Type B pancreatic cell (in vitro differentiated cells): ENCODE measurements at regions not wholly inside any gene's neighbourhood (a gene's known extent, or its start where the extent isn't known, plus 50 kb on each side); places are given as distances from the start of the nearest gene placed in this dataset.

ENCODE experiments used
- DNase-seq: peaks from one replicate; pipeline ENCODE4 v3.0.0; 2021; ENCODE audit warnings: mixed read lengths; ENCODE audit not compliant: unreplicated experiment; ENCODE audit errors: extremely low spot score
- H3K27ac Mint-ChIP-seq: 2 replicates; pipeline ENCODE4 v1.8.0; 2021; ENCODE audit warnings: mild to moderate bottlenecking, mixed read lengths
- H3K27me3 Mint-ChIP-seq: 2 replicates; pipeline ENCODE4 v1.8.0; 2021; ENCODE audit warnings: mixed read lengths
- H3K36me3 Mint-ChIP-seq: 2 replicates; pipeline ENCODE4 v1.8.0; 2021; ENCODE audit warnings: mixed read lengths
- H3K4me1 Mint-ChIP-seq: one replicate; pipeline ENCODE4 v1.8.0; 2021; ENCODE audit warnings: mixed read lengths; ENCODE audit not compliant: unreplicated experiment
- H3K4me3 Mint-ChIP-seq: 2 replicates; pipeline ENCODE4 v1.8.0; 2021; ENCODE audit warnings: mild to moderate bottlenecking, mixed read lengths
- H3K9me3 Mint-ChIP-seq: 2 replicates; pipeline ENCODE4 v1.8.0; 2021; ENCODE audit warnings: mixed read lengths
- CTCF ChIP-seq: fragments of 200-600 bp; sonication (generic); conservative IDR thresholded peaks from 2 replicates; pipeline ENCODE4 v1.5.0; 2021; ENCODE audit warnings: antibody characterized with exemption, mild to moderate bottlenecking

DNA sequence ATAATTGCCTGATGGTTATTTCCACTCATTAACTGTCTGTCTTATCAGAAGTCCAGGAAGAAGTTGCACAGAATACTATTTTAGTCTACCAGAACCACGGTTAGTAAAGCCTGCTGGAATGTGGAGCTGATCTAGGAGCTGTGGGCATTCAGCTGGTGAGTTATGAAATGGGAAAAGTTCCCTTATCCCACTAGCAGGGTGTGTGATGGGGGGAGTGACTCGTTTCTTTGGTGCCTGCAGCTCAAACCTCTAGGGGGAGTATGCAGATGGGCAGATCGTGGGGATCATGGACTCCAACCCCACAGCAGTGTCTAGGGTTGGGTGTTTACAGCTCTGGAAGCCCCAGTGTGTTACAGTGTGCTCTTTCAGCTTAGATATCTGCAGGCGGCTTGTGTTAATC is 305.7 kb upstream of the BOD1L1 start:
- DNase-seq, result no peak
- no peak for TF ChIP-seq CTCF

GRCh38 chr4:13938299-13938698 is 310.8 kb upstream of the BOD1L1 start:
- no peak for DNase-seq
- no peak for TF ChIP-seq CTCF
- H3K36me3 Mint-ChIP-seq, result no peaks in the 10 kb centered on the region
- no peaks in the 10 kb centered on the region for H3K4me1 Mint-ChIP-seq
- no peak overlapping the region for H3K27ac Mint-ChIP-seq
- H3K9me3 Mint-ChIP-seq, result no peaks in the 10 kb centered on the region
- no peak overlapping the region for H3K4me3 Mint-ChIP-seq
- H3K27me3 Mint-ChIP-seq, result no peaks in the 10 kb centered on the region

More for the DNA sequence above, 305.7 kb upstream of the BOD1L1 start:
- Mint-ChIP-seq H3K27ac (no peak overlapping the region), H3K9me3 (no peaks in the 10 kb centered on the region), H3K4me1 (no peaks in the 10 kb centered on the region), H3K4me3 (no peak overlapping the region), H3K27me3 (peaks cover 3% of the 10 kb centered on the region), H3K36me3 (no peaks in the 10 kb centered on the region)

DNA sequence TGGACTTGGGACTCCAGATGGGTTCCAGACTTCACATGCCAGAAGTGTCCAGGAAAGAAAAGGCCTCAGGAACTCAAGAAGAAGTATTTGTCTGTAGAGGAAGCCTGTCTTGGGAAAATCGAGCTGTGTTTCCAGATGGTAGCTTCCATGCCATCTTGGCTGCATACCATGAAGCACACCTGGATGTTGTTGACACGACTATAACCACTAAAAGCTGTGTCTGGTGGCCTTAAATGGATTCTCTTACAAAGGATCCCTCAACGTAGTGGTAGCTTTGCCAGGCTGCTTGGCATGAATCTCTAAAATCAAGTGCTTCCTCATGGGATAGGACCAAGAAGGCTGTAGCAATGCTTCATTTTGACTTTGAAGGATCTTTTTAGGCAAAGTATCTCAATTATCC is 313.4 kb upstream of the BOD1L1 start:
- H3K27me3 Mint-ChIP-seq, result no peaks in the 10 kb centered on the region
- DNase-seq, result no peak
- TF ChIP-seq CTCF, result no peak
- H3K4me1 Mint-ChIP-seq, result no peaks in the 10 kb centered on the region
- no peak overlapping the region for H3K27ac Mint-ChIP-seq
- H3K4me3 Mint-ChIP-seq, result no peak overlapping the region
- no peaks in the 10 kb centered on the region for H3K36me3 Mint-ChIP-seq
- no peaks in the 10 kb centered on the region for H3K9me3 Mint-ChIP-seq

- H3K9me3 Mint-ChIP-seq, result no peaks in the 10 kb centered on the region
- no peaks in the 10 kb centered on the region for H3K4me1 Mint-ChIP-seq
- TF ChIP-seq CTCF, result no peak
- DNase-seq, result no peak
- no peaks in the 10 kb centered on the region for H3K27me3 Mint-ChIP-seq
- no peak overlapping the region for H3K4me3 Mint-ChIP-seq
- H3K36me3 Mint-ChIP-seq, result no peaks in the 10 kb centered on the region
- no peak overlapping the region for H3K27ac Mint-ChIP-seq
Measured at GRCh38 chr4:13942977-13943376, 315.5 kb upstream of the BOD1L1 start.

- Mint-ChIP-seq H3K4me3 (no peak overlapping the region), H3K36me3 (no peaks in the 10 kb centered on the region), H3K9me3 (no peaks in the 10 kb centered on the region), H3K27ac (no peak overlapping the region), H3K4me1 (no peaks in the 10 kb centered on the region), H3K27me3 (no peaks in the 10 kb centered on the region)
- no peak for TF ChIP-seq CTCF
- DNase-seq, result no peak
Measured at GRCh38 chr4:13944095-13944511, 316.6 kb upstream of the BOD1L1 start.

- no peak overlapping the region for H3K4me3 Mint-ChIP-seq
- H3K36me3 Mint-ChIP-seq, result no peaks in the 10 kb centered on the region
- H3K27ac Mint-ChIP-seq, result no peak overlapping the region
- H3K9me3 Mint-ChIP-seq, result no peaks in the 10 kb centered on the region
- H3K27me3 Mint-ChIP-seq, result no peaks in the 10 kb centered on the region
- TF ChIP-seq CTCF, result no peak
- no peak for DNase-seq
- H3K4me1 Mint-ChIP-seq, result peaks cover 14% of the 10 kb centered on the region
Measured at GRCh38 chr4:13947921-13948320, 320.4 kb upstream of the BOD1L1 start.
